NAMALWA (cell line): ENCODE measurements at regions not wholly inside any gene's neighbourhood (a gene's known extent, or its start where the extent isn't known, plus 50 kb on each side); places are given as distances from the start of the nearest gene placed in this dataset.

Experiments used
- DNase-seq: peaks from one replicate; pipeline ENCODE4 v3.0.0-alpha.2; 2015; ENCODE audit warnings: low spot score

DNA sequence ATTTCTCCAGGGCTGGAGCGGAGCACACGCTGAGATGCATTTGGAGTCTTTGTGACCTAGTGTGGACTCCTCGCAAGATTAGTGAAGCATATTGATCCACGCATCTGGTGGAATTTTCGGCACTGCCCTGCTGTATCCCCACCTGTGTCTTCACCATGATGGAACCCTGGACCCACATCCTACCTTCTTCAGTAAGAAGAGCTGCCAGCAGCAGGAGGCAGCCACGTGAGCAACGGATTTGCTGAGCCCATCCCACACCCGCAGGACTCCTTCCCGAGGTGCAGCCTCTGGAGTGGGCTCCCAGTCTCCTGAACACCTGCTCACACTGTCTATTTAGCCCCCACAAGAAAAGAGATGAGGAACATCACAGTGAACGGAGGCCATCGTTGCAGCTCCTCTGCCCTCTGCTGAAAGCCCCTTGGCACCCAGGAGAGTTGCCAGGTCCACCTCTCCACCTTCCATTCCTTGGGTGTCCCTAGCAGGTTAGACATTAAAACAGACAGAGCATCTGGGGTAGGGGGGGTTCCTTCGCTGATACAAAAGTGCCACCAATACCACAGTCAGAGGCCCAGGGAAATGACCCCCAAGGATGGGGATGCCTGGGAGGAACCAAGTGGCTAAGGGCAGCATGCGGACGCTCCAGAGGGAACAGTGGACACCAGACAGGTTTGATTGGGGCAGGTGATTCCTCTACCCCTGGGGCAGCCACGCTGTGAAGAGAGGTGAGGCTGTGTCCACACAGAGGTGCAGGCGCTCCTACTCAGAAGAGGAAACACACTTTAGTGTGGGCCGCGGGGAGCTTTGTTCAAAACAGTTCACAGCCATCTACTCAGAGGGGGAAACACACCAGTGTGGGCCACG lies 302.8 kb upstream of the SALL3 start:
- no peak for DNase-seq

DNA sequence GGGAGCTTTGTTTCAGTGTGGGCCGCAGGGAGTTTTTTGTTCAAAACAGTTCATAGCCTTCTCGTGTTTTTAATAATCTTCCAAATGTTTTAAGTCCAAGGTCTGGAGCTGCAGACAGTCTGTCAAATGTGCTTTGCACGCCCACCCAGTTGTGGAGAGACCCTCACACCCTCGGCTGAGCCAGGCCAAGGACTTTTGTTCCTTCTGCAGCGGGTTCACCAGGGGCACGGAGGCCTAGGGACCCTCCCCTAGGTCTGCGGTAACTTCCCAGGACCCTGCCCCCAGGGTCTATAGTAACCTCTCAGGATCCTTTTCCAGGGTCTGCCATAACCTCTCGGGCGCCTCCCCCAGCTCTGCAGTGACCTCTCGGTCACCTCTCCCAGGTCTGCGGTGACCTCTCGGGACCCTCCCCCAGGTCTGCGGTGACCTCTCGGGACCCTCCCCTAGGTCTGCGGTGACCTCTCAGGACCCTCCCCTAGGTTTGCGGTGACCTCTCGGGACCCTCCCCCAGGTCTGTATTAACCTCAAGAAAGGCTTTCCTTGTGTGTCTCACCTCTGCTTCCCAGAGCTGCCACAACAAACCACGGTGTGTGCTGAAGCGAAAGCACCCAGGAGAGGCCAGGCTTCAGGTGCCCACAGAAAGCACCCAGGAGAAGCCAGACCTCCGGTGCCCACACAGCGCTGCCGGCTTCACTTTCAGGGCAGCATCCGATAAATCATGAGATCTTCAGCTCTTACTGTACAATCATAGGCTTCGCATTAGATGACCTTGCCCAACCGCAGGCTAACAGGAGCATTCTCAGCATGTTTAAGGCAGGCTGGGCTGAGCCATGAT lies 301.9 kb upstream of the SALL3 start:
- no peak for DNase-seq

DNA sequence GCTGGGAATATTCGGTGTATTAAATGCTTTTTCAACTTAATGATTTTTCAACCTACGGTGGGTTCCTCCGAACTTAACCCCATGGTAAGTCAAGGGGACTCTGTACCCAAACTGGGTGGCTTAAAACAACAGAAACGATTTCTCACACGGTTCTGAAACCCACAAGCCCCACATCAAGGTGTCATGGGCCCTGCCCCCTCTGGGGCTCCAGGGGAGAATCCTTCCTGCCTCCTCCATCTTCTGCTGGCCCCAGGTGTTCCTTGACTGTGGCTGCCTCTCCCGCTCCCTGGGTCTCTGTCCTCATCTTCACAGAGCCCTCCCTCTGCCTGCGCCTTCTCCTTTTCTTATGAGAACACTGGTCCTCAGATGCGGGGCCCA lies 301.3 kb upstream of the SALL3 start:
- no peak for DNase-seq

DNA sequence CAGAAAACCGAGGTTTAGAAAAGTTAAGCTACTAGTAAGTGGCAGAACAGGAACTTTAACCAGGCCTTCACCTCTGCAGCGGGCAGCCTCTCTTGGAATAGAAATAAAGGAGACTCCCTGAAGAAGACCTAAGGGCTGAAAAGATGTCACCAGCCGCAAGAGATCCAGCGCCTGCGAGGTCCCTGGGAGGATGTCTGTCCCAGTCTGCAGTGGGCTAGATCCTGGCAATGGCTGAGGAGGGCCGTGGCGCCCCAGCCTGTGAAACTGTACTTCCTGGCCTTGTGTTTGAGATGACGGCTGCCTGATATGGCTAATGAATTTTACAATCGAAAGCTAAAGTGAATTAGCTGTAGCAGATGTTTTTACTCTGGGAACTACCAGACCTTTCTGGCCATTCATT lies 300.6 kb upstream of the SALL3 start:
- DNase-seq, result no peak

DNA sequence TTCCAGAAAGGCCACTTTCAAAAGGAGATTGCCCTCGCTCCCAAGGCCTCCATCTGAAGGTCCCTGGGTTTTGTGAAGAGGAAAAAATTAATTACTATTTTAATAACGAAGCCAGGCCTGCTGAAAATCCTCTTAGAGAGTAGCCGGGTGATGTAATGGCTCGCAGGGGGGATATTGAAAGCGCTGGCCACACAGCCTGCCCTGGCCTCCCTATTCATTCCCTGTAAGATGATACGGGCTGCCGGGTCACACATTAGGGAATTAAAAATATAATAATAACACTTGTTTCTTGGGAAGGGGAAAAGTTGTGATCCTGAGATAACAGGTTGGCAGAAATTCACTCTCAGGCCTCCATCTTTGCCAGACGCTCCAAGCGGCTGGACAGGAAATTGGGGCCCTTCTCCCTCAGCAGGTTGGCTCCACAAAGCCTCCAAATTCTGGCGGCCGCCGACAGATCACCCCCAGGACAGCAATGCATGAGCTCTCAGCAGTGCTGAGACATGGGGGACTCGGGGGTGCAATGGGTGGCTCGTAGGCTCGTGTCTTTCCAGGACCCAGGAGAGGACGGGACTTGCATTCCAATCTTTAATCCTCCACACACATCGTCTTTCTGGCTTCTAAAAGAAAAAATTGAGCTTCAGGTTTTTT lies 299.9 kb upstream of the SALL3 start:
- DNase-seq, result no peak

DNA sequence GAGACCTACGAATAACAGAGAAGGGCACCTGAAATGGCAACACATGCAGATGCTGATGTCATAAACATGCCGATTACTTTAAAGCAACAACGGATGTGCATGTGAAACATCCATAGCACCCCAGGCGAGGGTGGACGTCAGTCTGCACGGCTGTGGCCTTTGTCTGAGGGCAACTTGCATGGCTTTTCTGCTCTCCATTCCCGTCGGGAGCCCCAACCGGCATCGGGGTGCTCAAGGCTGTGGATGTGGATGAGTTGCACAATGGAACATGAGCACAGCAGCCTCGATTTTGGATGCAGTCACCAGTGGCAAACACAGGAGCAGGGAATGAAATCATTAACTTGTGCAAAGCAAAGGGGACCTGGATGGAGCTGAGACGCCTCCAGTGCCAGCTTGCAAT lies 298.2 kb upstream of the SALL3 start:
- no peak for DNase-seq

DNA sequence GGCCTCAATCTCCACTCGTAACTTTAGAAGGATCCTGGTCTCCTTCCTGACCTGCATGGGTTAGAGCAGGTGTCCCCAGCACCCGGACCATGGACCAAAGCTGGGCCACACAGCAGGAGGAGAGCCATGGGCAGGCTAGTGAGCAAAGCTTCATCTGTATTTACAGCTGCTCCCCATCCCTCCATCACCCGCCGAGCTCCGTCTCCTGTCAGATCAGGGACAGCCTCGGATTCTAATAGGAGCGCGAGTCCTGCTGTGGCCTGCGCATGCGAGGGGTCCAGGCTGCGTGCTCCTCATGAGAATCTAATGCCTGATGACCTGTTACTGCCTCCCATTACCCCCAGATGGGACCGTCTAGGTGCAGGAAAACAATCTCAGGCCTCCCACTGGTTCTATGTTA lies 297.7 kb upstream of the SALL3 start:
- no peak for DNase-seq

DNA sequence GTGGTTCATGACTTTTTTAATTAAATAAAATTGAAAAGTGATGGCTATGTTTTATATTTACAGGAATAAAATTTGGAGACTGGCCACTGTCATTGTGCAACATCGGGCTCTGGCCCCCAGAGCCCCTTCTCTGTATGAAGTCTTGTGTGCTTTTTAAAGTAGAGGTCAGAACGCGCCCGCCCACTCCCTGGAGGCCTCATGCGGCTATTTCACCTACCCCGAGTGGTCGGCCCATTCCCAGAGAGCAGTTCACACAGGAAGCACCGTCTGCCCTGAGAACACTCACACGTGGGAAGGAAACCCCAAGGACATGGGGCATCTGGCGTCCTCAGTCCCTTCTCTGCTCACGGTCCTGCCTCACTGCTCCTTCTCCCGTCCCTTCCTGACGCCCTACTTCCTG lies 296.9 kb upstream of the SALL3 start:
- DNase-seq, result no peak

DNA sequence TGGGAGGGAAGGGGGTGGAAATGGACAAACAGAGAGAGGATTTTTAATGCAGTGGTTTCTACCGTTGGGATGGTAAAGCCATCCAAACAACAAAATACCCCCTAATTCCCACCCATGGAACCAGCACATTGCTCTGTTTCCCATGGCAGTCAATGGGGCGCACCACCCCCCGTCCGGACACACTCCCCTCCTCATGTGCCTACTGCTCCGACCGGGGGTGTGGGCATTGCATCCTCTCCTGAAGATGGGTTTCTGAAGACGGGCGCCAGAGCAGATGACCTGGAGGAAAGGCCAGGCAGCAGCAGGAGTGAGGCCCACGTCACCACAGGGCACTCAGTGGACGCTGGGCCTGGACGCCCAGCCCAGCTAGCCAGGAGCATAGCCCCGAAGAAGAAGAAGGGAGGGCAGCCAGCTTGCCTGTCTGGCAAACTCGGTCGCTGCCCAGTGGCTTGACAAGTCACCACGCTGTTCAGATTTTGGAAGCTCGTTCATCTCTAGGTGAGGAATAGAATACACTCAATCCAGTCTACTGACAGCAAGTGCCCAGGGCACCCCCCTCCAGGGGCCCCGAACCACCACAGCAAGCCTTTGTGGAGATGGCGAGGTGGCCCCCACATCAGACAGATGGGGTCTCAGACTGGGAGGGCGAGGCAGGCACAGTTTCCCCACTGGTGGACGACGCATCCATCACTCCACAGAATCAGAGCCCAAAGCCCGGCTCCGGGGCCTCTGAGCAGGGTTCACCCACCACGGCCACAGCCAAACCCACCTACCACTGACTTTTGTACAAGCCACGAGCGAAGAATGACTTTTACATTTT lies 296.2 kb upstream of the SALL3 start:
- no peak for DNase-seq

DNA sequence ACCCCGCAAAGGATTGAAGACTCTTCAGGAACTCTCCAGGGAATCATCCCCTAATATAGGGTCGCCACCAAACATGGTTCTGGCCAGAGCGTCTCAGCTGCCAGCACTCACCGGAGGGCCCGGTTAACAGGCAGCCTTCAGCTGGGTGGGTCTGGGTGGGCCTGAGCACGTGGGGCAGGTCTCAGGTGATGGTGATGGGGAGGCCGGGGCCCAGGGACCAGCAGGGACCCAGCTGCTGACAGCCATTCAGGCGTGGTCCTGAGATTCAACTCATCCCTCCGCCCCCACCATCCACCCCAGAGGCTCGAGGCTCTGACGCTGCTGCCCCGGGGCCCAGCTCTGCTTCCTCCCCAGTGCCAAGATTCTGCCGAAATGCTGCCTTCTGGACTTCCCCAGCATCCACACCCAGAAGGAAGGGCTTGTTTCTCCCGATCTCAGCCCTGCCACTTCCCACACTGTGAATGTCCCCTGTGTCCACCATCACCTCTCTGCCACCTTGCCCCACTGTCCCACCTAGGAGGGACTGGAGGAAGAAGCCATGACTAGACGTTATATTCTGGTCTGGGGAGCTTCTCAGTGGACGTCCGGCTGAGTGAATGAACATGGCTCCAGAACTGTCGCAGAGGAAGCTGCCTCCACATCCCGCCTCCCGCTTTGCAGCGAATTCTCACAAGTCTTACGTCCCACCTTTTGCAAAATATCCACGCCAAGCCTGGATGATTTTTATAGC lies 294.2 kb upstream of the SALL3 start:
- DNase-seq, result no peak

DNA sequence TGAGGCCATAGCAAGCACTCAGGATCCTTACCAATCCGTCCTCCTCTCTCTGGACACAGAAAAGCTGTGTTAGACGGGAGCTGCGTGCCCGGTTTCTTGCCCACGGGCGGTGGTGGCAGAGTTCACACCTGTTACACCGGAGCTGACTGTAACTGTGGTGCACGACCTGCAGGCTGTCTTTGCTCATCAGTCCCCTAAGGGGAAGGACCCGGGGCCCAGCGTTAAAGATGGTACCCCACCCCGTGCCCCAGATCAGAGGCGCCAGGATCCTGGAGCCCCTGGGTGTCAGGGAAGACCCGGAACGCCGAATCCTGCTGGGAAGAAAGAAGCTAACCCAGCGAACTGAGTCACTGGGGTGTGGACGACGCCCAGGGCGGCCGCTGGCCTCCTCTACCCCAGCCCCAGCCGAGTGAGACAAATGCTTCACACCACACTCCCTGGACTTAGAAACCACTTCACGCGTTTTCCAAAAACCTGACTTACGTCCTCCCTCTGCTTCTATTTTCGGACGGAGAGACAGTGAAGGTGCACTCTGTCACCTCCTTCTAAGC lies 293.6 kb upstream of the SALL3 start:
- no peak for DNase-seq

DNA sequence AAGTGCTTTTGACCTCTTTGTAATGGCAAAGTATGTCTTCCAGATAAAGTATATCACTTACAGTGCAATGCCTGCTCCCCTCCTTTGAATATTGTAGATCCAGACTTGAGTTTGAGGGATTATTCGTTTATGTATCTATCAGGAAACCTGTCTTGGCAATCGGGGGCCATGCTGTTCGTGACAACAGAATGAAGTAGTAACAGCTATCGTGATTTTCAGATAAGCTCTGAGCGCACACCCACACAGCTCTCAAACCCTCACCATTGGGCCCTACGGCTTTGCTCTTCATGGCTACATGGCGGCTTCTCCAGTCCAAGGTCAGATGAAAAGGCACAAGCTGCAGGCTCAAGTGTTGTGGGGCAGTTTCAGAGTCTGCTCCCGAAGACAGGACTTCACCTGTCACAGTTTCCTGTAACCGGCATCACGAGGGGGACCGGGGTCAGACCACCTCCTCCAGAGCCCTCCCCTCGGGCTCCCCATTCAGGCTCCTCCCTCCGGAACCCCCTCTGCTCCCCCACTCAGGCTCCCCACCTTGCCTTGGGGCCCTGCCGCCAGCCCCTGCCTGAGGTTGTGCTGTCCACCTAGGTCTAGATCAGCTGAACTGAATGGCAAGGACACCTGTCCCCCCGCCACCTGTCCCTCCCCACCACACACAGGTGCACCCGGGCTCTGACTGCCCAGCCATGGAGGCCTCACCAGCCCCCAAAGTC lies 292.5 kb upstream of the SALL3 start:
- DNase-seq, result no peak

DNA sequence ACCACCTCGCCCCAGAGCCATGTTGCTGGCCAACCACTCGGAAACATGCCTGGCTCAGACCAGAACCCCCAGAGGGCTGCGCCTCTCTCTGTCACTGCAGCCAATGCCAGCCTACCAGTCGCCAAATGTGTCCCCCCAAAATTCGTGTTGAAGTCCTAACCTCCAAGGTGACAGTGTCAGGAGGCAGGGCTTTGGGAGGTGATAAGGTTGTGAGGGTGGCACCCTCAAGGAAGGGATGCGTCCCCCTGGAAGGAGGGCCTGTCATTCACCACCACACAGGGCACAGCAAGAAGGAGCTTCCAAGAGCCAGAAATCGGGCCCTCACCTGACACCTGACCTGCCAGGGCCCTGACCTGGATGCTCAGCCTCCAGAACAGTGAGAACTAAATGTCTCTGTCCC lies 291.9 kb upstream of the SALL3 start:
- no peak for DNase-seq

DNA sequence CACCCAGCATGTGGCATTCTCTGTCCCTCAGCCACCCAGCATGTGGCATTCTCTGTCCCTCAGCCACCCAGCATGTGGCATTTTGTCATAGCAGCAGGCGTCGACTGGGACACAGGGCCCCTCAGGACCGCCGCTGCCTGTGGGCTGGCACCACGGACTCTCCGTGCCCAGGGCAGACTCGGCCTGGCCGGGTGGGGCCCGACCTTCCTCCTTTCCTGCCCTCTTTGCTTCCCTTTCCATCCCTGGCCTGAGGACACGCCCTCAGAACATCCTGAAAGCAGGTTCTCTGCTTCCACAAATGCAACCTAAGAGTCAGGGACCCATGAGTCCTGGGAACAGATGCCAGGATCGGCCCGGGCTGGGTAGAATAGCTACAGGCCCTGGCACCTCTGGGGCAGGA lies 291.4 kb upstream of the SALL3 start:
- DNase-seq, result no peak

DNA sequence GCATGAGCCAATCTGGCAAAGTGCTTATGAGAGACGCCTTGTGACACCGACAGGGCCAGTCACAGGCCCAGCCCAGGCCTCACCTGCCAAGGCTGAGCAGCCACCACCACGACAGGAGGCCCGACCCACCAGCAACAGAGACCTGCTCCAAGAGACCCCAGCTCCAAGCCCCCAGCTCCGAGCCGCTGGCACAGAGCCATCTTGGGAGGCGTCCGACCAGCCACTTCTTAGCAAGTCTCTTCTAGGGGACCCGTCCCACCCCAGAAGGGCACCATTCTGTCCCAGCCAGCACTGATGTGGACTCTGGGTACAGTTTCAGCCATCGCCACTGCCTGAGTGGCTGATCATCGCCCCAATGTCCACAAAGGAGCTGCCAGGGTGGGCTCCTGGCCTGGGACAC lies 290.7 kb upstream of the SALL3 start:
- no peak for DNase-seq

DNA sequence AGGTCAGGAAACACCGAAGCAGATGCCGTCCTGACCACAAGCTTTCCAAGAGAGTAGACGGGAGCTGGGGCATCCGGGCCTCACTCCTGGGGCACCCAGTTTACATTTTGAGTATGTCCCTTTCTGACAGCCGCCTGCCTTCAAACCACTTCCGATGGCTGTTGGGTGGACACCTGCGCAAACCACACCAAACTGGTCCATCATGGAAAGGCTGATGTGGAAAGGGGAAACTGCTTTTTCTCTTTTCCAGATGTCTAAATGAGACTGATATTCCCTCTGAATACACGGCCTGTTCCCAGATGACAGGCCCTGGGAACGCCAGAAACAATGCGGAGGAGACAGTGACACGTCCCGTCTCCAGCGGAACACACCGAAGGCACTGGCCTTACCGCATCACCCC lies 290.0 kb upstream of the SALL3 start:
- DNase-seq, result no peak

DNA sequence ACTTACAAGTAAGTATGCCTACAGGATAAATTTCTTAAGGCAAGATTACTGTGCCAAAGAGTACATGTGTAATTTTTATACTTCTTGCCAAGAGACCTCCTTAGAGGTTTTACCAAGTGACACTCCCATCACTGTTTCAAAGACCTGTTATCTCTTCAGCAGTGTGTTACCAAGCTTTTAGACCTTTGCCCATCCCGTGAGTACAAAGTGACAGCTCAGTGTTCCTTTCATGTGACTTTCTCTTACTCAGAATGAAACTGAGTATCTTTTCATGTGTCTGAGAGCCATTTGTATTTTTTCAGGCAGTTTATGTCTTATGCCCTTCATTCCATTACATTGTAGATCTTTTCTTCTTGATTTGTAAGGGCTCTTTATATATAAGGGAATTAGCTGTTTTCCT lies 287.5 kb upstream of the SALL3 start:
- no peak for DNase-seq

DNA sequence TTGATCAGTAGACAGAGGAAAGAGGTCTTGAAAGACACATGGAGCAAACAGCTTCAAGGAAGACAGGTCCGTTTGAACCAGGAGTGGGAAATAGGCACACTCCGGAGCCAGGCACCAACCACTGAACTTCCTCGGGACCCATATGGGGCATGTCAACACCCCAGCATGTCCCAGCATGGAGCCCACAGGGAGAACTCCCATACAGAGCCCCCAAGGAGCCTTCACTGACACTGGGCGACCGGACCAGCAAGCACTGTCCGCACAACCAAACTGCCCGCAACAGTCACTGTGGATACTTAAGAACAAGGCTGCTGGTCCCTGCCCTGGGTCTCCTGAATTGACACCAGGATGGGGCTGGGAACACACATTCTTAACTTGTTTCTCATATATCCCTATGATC lies 286.2 kb upstream of the SALL3 start:
- DNase-seq, result no peak

DNA sequence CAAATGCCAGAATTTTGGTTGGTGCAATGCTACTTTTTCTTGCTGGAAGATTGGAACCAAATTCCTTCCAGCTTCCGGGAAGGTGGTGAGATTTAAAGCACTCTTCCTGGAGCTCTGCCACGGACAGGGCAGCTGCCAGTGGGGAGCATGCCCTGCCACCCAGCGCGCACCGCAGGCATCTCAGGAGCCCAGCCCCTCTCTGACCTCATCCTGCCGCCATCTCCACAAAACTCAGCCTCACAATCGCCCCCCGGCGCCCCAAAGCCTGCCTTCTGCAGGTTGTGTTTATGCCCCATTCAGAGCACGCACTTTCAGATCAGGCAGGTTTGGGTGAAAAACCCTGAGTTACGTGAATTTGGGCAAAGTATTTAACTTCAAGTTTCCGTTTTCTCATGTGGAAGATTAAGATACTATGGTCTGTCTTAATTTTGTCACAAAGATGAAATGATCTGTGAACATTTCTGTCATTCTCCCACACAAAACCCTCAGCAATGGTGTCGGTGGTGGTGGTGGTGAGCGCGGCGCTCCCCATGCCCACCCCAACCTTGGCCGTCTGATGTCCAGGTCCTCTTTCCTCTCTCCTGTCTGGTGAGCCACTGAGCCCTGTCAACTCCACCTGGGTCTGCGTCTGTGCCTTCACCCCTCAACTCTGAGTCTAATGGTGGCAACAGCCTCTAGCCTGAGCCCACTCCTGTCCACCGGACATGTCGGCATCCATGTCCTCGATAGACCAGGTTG lies 282.8 kb upstream of the SALL3 start:
- DNase-seq, result no peak

DNA sequence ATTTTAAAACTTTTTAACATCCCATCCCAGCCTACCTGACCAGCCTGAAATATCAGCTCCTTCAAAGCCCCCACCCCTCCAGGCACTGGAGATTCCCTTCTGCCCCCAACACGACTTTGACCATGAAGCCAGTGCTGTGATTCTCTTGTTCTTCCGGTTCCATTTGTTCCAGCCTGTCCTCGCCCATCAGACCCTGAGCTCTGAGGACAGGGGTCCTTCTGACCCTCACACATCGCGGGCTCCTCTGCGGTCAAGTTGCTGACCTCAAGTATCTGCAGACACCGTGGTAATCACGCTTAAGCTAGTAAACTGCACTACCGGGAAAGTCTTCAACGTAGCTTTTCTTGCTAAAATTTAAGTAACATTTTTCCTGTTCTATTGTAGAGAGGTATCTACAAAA lies 282.2 kb upstream of the SALL3 start:
- DNase-seq, result no peak
